Neuronal stem cell (in vitro differentiated cells): ENCODE measurements at regions not wholly inside any gene's neighbourhood (a gene's known extent, or its start where the extent isn't known, plus 50 kb on each side); places are given as distances from the start of the nearest gene placed in this dataset.

Experiments used
- DNase-seq: peaks from one replicate; pipeline ENCODE4 v3.0.0-alpha.2; 2013; ENCODE audit warnings: low spot score
- H2AFZ ChIP-seq: one replicate; pipeline ENCODE4 v1.6.1; 2013; ENCODE audit warnings: mild to moderate bottlenecking, low read length, inconsistent platforms
- H2AK5ac ChIP-seq: 2 replicates; pipeline ENCODE4 v1.6.1; 2013; ENCODE audit warnings: low read depth, mild to moderate bottlenecking, inconsistent platforms, low read length, moderate library complexity, mixed read lengths
- H2BK120ac ChIP-seq: 2 replicates; pipeline ENCODE4 v1.6.1; 2013; ENCODE audit warnings: low read depth, mild to moderate bottlenecking, inconsistent platforms, low read length, moderate library complexity, mixed read lengths
- H2BK12ac ChIP-seq: one replicate; pipeline ENCODE4 v1.6.1; 2013; ENCODE audit warnings: low read length, inconsistent platforms
- H2BK15ac ChIP-seq: 2 replicates; pipeline ENCODE4 v1.6.1; 2013; ENCODE audit warnings: mild to moderate bottlenecking, low read length, inconsistent platforms, mixed read lengths
- H2BK5ac ChIP-seq: one replicate; pipeline ENCODE4 v1.6.1; 2013; ENCODE audit warnings: inconsistent platforms, mild to moderate bottlenecking, low read length, moderate library complexity
- H3K14ac ChIP-seq: one replicate; pipeline ENCODE4 v1.6.1; 2013; ENCODE audit warnings: low read length, inconsistent platforms
- H3K18ac ChIP-seq: 2 replicates; pipeline ENCODE4 v1.6.1; 2013; ENCODE audit warnings: low read length, inconsistent platforms
- H3K23ac ChIP-seq: 2 replicates; pipeline ENCODE4 v1.6.1; 2013; ENCODE audit warnings: low read depth, mild to moderate bottlenecking, mixed read lengths, low read length, inconsistent platforms; ENCODE audit not compliant: poor library complexity
- H3K27ac ChIP-seq: replicated peaks from 3 replicates; pipeline ENCODE4 v1.5.1; 2013; ENCODE audit warnings: low read length, inconsistent platforms
- H3K27me3 ChIP-seq, 3 experiments: 2 replicates each; pipeline ENCODE4 v1.6.1; 2013; ENCODE audit warnings: low read length in 3 of 3, mild to moderate bottlenecking in 2 of 3, inconsistent platforms in 1 of 3, low read depth in 1 of 3, mixed read lengths in 1 of 3, moderate library complexity in 1 of 3; ENCODE audit not compliant: control insufficient read depth in 3 of 3, insufficient read depth in 3 of 3
- H3K36me3 ChIP-seq, 2 donors: replicated peaks in 1 of 2; 2 replicates each; pipeline ENCODE4 v1.6.1; 2013; ENCODE audit warnings: low read length in 2 of 2; ENCODE audit not compliant: control insufficient read depth in 2 of 2, insufficient read depth in 2 of 2
- H3K4ac ChIP-seq: 2 replicates; pipeline ENCODE4 v1.6.1; 2013; ENCODE audit warnings: inconsistent platforms, mild to moderate bottlenecking, low read length, moderate library complexity
- H3K4me1 ChIP-seq, 2 donors: 1 replicate in 1 of 2; 2 replicates in 1 of 2; pipeline ENCODE4 v1.6.1; 2013; ENCODE audit warnings: low read length in 2 of 2, low read depth in 1 of 2; ENCODE audit not compliant: control insufficient read depth in 2 of 2, insufficient read depth in 1 of 2
- H3K4me2 ChIP-seq: one replicate; pipeline ENCODE4 v1.6.1; 2013; ENCODE audit warnings: mild to moderate bottlenecking, low read length, inconsistent platforms; ENCODE audit not compliant: insufficient read depth, poor library complexity, severe bottlenecking
- H3K4me3 ChIP-seq, 2 donors: 2 replicates each; pipeline ENCODE4 v1.5.1; 2013; ENCODE audit warnings: low read length in 2 of 2, mild to moderate bottlenecking in 2 of 2, inconsistent platforms in 1 of 2, moderate library complexity in 1 of 2
- H3K79me1 ChIP-seq: one replicate; pipeline ENCODE4 v1.6.1; 2013; ENCODE audit warnings: low read depth, mild to moderate bottlenecking, inconsistent platforms, low read length, moderate library complexity
- H3K9ac ChIP-seq: one replicate; pipeline ENCODE4 v1.6.1; 2013; ENCODE audit warnings: mild to moderate bottlenecking, low read depth, low read length, inconsistent platforms; ENCODE audit not compliant: poor library complexity
- H3K9me3 ChIP-seq, 2 donors: replicated peaks in 1 of 2; 2 replicates each; pipeline versions ENCODE3 to v1.6.1; 2013; ENCODE audit warnings: low read length in 2 of 2, mild to moderate bottlenecking in 2 of 2, inconsistent platforms in 1 of 2, low read depth in 1 of 2, mixed read lengths in 1 of 2, moderate library complexity in 1 of 2; ENCODE audit not compliant: control insufficient read depth in 2 of 2, insufficient read depth in 1 of 2
- H4K8ac ChIP-seq: one replicate; pipeline ENCODE4 v1.6.1; 2013; ENCODE audit warnings: low read depth, mild to moderate bottlenecking, inconsistent platforms, low read length, moderate library complexity
- H4K91ac ChIP-seq: one replicate; pipeline ENCODE4 v1.6.1; 2013; ENCODE audit warnings: low read length, low read depth, mild to moderate bottlenecking, inconsistent platforms; ENCODE audit not compliant: poor library complexity
- WGBS, 2 donors: extraction: QIAGEN DNeasy Blood & Tissue Kit; methylation state at CpG; one replicate each; pipeline ENCODE4 v1.1.7; 2013; ENCODE audit warnings: missing lambda C conversion rate in 2 of 2, mixed read lengths in 1 of 2; ENCODE audit not compliant: insufficient read length in 2 of 2, insufficient replicate concordance in 1 of 2; ENCODE audit errors: extremely low coverage in 2 of 2; 5-methylcytosine and 5-hydroxymethylcytosine counted together

DNA sequence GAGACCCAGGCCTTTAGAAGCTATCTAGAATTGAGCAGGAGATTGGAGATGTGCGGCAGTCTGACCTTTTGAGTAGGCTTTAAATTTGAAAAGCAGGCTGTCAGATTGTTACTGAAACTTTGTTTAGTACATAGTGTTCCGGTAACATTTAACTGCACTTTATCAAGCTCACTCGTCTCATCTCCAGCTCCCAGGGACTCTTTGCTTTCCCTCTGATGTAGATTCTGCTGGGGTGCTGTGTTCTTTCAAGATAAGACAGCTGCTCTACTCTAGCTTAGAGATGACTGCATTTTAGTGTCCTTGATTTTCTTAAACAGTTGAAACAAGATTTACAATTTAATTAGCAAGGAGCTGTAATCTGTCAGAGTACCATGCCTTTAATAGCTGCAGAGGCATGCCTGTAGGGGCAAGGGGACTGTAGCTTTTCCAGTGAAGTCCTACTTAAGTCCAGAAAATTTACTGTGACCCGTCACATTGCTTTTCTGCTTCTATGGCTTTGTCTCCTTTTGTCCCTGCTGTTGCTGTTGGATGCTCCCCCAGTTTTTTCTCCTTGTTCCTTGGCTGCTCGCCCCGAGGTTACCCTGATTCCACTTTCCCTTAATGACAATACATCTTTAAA is 56.4 kb upstream of the MTPN start:
- Histone ChIP-seq H3K14ac (no peak overlapping the region), H3K4me3 (no peak overlapping the region), H2BK15ac (no peak overlapping the region), H4K8ac (no peak overlapping the region), H3K9me3 (no peaks in the 10 kb centered on the region), H3K79me1 (no peaks in the 10 kb centered on the region), H2AFZ (no peak overlapping the region), H3K23ac (no peak overlapping the region), H3K4me1 (no peaks in the 10 kb centered on the region), H4K91ac (no peak overlapping the region), H3K4me2 (no peak overlapping the region), H3K27ac (no peak overlapping the region), H3K9ac (no peak overlapping the region), H2AK5ac (no peak overlapping the region), H3K4ac (no peak overlapping the region), H2BK5ac (no peak overlapping the region), H3K27me3 (no peaks in the 10 kb centered on the region), H3K36me3 (no peaks in the 10 kb centered on the region), H3K18ac (no peak overlapping the region), H2BK120ac (no peak overlapping the region), H2BK12ac (no peak overlapping the region)
- no CpG with 5 or more reads among the region's 6 CpGs for WGBS, 2 donors
- DNase-seq: no peak

GRCh38 chr7:136030867-136031318 is 53.7 kb upstream of the MTPN start:
- Histone ChIP-seq H2BK12ac (no peak overlapping the region), H3K14ac (no peak overlapping the region), H3K4ac (no peak overlapping the region), H2BK15ac (no peak overlapping the region), H3K9ac (no peak overlapping the region), H3K18ac (no peak overlapping the region), H2AK5ac (no peak overlapping the region), H4K91ac (no peak overlapping the region), H3K4me3 (no peak overlapping the region), H3K79me1 (no peaks in the 10 kb centered on the region), H3K36me3 (no peaks in the 10 kb centered on the region), H3K27ac (no peak overlapping the region), H3K9me3 (no peaks in the 10 kb centered on the region), H4K8ac (no peak overlapping the region), H2BK5ac (no peak overlapping the region), H2AFZ (no peak overlapping the region), H3K4me1 (no peaks in the 10 kb centered on the region), H3K23ac (no peak overlapping the region), H2BK120ac (no peak overlapping the region), H3K27me3 (no peaks in the 10 kb centered on the region), H3K4me2 (no peak overlapping the region)
- no peak for DNase-seq
- WGBS, 2 donors: no CpG with 5 or more reads among the region's 4 CpGs

- H3K4me1 ChIP-seq: no peaks in the 10 kb centered on the region
- H3K4me2 ChIP-seq: no peak overlapping the region
- H3K27me3 ChIP-seq: no peaks in the 10 kb centered on the region
- no CpG with 5 or more reads among the region's 2 CpGs for WGBS, 2 donors
- H4K91ac ChIP-seq: no peak overlapping the region
- DNase-seq: no peak
- no peak overlapping the region for H2BK12ac ChIP-seq
- no peak overlapping the region for H2BK5ac ChIP-seq
- no peak overlapping the region for H3K9ac ChIP-seq
- no peak overlapping the region for H3K27ac ChIP-seq
- H3K4ac ChIP-seq: no peak overlapping the region
- H3K36me3 ChIP-seq: no peaks in the 10 kb centered on the region
- no peak overlapping the region for H2AK5ac ChIP-seq
- H2BK15ac ChIP-seq: no peak overlapping the region
- H2BK120ac ChIP-seq: no peak overlapping the region
- no peak overlapping the region for H4K8ac ChIP-seq
- no peak overlapping the region for H3K18ac ChIP-seq
- H3K9me3 ChIP-seq: no peaks in the 10 kb centered on the region
- H3K4me3 ChIP-seq: no peak overlapping the region
- no peak overlapping the region for H2AFZ ChIP-seq
- no peak overlapping the region for H3K23ac ChIP-seq
- no peaks in the 10 kb centered on the region for H3K79me1 ChIP-seq
- H3K14ac ChIP-seq: no peak overlapping the region
Measured at GRCh38 chr7:136030330-136030729, 53.2 kb upstream of the MTPN start.

DNA sequence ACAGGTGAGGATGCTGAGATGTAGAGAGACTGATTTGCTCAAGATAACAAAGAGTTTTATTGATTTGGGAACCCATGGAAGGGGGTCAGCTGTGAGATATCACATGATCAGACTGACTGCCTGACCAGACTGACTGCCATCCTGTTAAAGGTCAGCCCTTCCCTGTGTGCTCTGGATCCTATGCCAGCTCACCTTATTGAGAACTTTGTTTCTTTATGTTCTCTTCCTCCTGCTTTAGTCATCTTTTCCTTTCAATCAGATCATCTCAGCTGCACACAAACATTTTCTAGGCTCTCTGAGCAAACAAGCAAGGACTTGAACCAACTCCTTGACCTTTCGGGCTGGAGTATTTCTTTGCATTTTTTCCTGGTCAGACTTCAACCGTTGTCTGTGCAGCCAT is 50.0 kb upstream of the MTPN start:
- no peak overlapping the region for H2BK15ac ChIP-seq
- H2AFZ ChIP-seq: no peak overlapping the region
- H4K8ac ChIP-seq: no peak overlapping the region
- H3K23ac ChIP-seq: no peak overlapping the region
- H4K91ac ChIP-seq: no peak overlapping the region
- H3K14ac ChIP-seq: no peak overlapping the region
- H3K9ac ChIP-seq: no peak overlapping the region
- H3K27ac ChIP-seq: no peak overlapping the region
- H3K4me3 ChIP-seq: no peak overlapping the region
- H3K27me3 ChIP-seq: no peaks in the 10 kb centered on the region
- H2AK5ac ChIP-seq: no peak overlapping the region
- no CpG with 5 or more reads among the region's 2 CpGs for WGBS, 2 donors
- DNase-seq: no peak
- no peaks in the 10 kb centered on the region for H3K79me1 ChIP-seq
- H2BK5ac ChIP-seq: no peak overlapping the region
- no peaks in the 10 kb centered on the region for H3K4me1 ChIP-seq
- H3K36me3 ChIP-seq: no peaks in the 10 kb centered on the region
- no peak overlapping the region for H2BK12ac ChIP-seq
- H3K4me2 ChIP-seq: no peak overlapping the region
- no peak overlapping the region for H3K18ac ChIP-seq
- no peaks in the 10 kb centered on the region for H3K9me3 ChIP-seq
- H3K4ac ChIP-seq: no peak overlapping the region
- no peak overlapping the region for H2BK120ac ChIP-seq
